GM23338 (cell line): ENCODE measurements at regions not wholly inside any gene's neighbourhood (a gene's known extent, or its start where the extent isn't known, plus 50 kb on each side); places are given as distances from the start of the nearest gene placed in this dataset.
"Not testable (repeated sequence)": the region's sequence is repeated elsewhere in the genome, so short reads cannot be mapped to it uniquely, and the experiment has no call there.

ENCODE experiments used
- ATAC-seq: fragments of 200-7000 bp; cut with Tn5 transposase; 3 replicates; pipeline ENCODE4 v1.9.1; 2020
- DNase-seq: peaks from one replicate; pipeline ENCODE4 v3.0.0-alpha.2; 2015; ENCODE audit warnings: low spot score
- H2AFZ ChIP-seq: fragments of 200-600 bp; sonication (generic); 2 replicates; pipeline ENCODE4 v1.8.0; 2016; ENCODE audit warnings: antibody characterized with exemption, mild to moderate bottlenecking, moderate library complexity
- H3F3A ChIP-seq: fragments of 200-600 bp; sonication (generic); replicated peaks from 2 replicates; pipeline ENCODE4 v1.8.0; 2017; ENCODE audit warnings: antibody characterized with exemption, mixed run types, low read depth
- H3K27ac ChIP-seq: fragments of 200-600 bp; sonication (generic); 2 replicates; pipeline ENCODE4 v1.6.1; 2016; ENCODE audit warnings: low read depth
- H3K27me3 ChIP-seq: fragments of 200-600 bp; sonication (generic); 2 replicates; pipeline ENCODE4 v1.8.0; 2016; ENCODE audit warnings: mild to moderate bottlenecking, mixed run types, moderate library complexity; ENCODE audit not compliant: insufficient read depth
- H3K36me3 ChIP-seq: fragments of 200-600 bp; sonication (generic); 2 replicates; pipeline ENCODE4 v1.8.0; 2016; ENCODE audit warnings: mild to moderate bottlenecking; ENCODE audit not compliant: insufficient read depth
- H3K4me1 ChIP-seq: fragments of 200-600 bp; sonication (generic); 2 replicates; pipeline ENCODE4 v1.8.0; 2016; ENCODE audit warnings: mild to moderate bottlenecking, moderate library complexity; ENCODE audit not compliant: insufficient read depth
- H3K4me2 ChIP-seq: fragments of 200-600 bp; sonication (generic); 2 replicates; pipeline ENCODE4 v1.7.1; 2017; ENCODE audit warnings: mixed run types
- H3K4me3 ChIP-seq: fragments of 200-600 bp; sonication (generic); 2 replicates; pipeline ENCODE4 v1.6.1; 2016; ENCODE audit warnings: mixed run types
- H3K79me2 ChIP-seq: fragments of 200-600 bp; sonication (generic); replicated peaks from 2 replicates; pipeline ENCODE4 v1.8.0; 2017; ENCODE audit warnings: mild to moderate bottlenecking; ENCODE audit not compliant: insufficient read depth
- H3K9me2 ChIP-seq: fragments of 200-600 bp; sonication (generic); 2 replicates; pipeline ENCODE4 v1.8.0; 2017; ENCODE audit not compliant: insufficient read depth
- H4K20me1 ChIP-seq: fragments of 200-600 bp; sonication (generic); replicated peaks from 2 replicates; pipeline ENCODE4 v1.8.0; 2017; ENCODE audit warnings: mild to moderate bottlenecking; ENCODE audit not compliant: insufficient read depth
- H3K27ac Mint-ChIP-seq: 2 replicates; pipeline ENCODE4 v1.8.0; 2020; ENCODE audit warnings: inconsistent platforms, mild to moderate bottlenecking, moderate library complexity, mixed read lengths
- H3K27me3 Mint-ChIP-seq: 3 replicates; pipeline ENCODE4 v1.8.0; 2022; ENCODE audit warnings: low read depth, mild to moderate bottlenecking, moderate library complexity, mixed read lengths, inconsistent platforms; ENCODE audit not compliant: insufficient read depth, poor library complexity
- H3K36me3 Mint-ChIP-seq: 3 replicates; pipeline ENCODE4 v1.8.0; 2021; ENCODE audit warnings: low read depth, mild to moderate bottlenecking, inconsistent platforms, moderate library complexity, mixed read lengths
- H3K4me1 Mint-ChIP-seq: 3 replicates; pipeline ENCODE4 v1.8.0; 2020; ENCODE audit warnings: mild to moderate bottlenecking, inconsistent platforms, mixed read lengths
- H3K4me3 Mint-ChIP-seq: 3 replicates; pipeline ENCODE4 v1.8.0; 2021; ENCODE audit warnings: moderate library complexity, mild to moderate bottlenecking, inconsistent platforms, mixed read lengths
- H3K9me3 Mint-ChIP-seq: 3 replicates; pipeline ENCODE4 v1.8.0; 2020; ENCODE audit warnings: moderate library complexity, mild to moderate bottlenecking, inconsistent platforms, mixed read lengths
- CTCF ChIP-seq, 2 experiments: fragments of 200-600 bp in 1 of 2; sonication (generic) in 1 of 2; conservative IDR thresholded peaks; 2 replicates each; pipeline versions ENCODE4 v1.5.1 to v1.6.1; 2016 to 2017; ENCODE audit warnings: antibody characterized with exemption in 2 of 2, low read depth in 2 of 2, mild to moderate bottlenecking in 2 of 2, moderate library complexity in 1 of 2
- EZH2 ChIP-seq: fragments of 200-600 bp; sonication (generic); IDR thresholded peaks from one replicate; pipeline ENCODE4 v1.8.0; 2017; ENCODE audit warnings: antibody characterized with exemption, mild to moderate bottlenecking, low read depth; ENCODE audit not compliant: unreplicated experiment
- NANOG ChIP-seq: IDR thresholded peaks from 2 replicates; pipeline ENCODE4 v1.6.1; 2016; ENCODE audit warnings: antibody characterized with exemption, borderline replicate concordance
- POLR2AphosphoS5 ChIP-seq: IDR thresholded peaks from 2 replicates; pipeline ENCODE4 v1.6.1; 2016; ENCODE audit warnings: antibody characterized with exemption, low read depth
- ZNF114 ChIP-seq: fragments of 250-450 bp; sonication (Bioruptor Pico); IDR thresholded peaks from 2 replicates; pipeline ENCODE4 v1.5.0; 2020; ENCODE audit warnings: mild to moderate bottlenecking, moderate library complexity
- ZNF462 ChIP-seq: fragments of 250-450 bp; sonication (Bioruptor Pico); IDR thresholded peaks from 2 replicates; pipeline ENCODE4 v1.5.0; 2020; ENCODE audit warnings: mild to moderate bottlenecking, moderate library complexity

DNA sequence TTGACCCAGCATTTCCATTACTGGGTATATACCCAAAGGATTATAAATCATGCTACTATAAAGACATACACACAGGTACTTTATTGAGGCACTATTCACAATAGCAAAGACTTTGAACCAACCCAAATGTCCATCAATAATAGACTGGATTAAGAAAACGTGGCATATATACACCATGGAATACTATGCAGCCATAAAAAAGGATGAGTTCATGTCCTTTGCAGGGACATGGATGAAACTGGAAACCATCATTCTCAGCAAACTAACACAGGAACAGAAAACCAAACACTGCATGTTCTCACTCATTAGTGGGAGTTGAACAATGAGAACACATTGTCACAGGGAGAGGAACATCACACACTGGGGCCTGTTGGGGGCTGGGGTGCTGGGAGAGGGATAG lies 283.0 kb upstream of the ARSJ start:
- not testable (repeated sequence) for H3K27ac Mint-ChIP-seq, H3K4me1 ChIP-seq, H3K36me3 Mint-ChIP-seq, H3K27ac ChIP-seq, H3F3A ChIP-seq, H3K4me3 ChIP-seq, H2AFZ ChIP-seq, H3K4me2 ChIP-seq, H3K79me2 ChIP-seq, H3K27me3 ChIP-seq, H3K4me3 Mint-ChIP-seq, H3K27me3 Mint-ChIP-seq, ATAC-seq, H3K9me3 Mint-ChIP-seq, DNase-seq, H3K4me1 Mint-ChIP-seq, H3K9me2 ChIP-seq, H4K20me1 ChIP-seq, H3K36me3 ChIP-seq

DNA sequence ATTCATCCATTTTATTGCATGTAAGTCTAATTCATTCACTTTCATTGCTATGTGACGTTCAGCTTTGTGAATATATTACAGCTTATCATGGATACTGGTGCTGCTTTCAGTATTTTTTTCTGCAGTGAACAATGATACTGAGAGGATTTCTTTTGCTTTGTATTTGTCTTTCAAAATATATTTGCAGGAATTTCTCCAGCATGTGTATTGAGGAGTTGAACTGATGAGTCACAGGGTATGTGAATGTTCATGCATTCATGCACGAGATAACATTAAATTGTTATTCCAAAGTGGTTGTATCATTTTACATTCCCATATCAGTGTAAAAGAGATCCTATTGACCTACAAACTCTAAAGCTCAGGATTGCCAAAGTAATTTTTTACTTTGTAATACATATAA lies 283.8 kb upstream of the ARSJ start:
- no peaks in the 10 kb centered on the region for H3K4me1 ChIP-seq
- no peak overlapping the region for H3K4me2 ChIP-seq
- no peak overlapping the region for H2AFZ ChIP-seq
- H3K9me2 ChIP-seq: no peaks in the 10 kb centered on the region
- H3K36me3 ChIP-seq: no peaks in the 10 kb centered on the region
- H4K20me1 ChIP-seq: no peaks in the 10 kb centered on the region
- no peaks in the 10 kb centered on the region for H3K79me2 ChIP-seq
- H3K27me3 ChIP-seq: no peaks in the 10 kb centered on the region
- Mint-ChIP-seq H3K4me1 (no peaks in the 10 kb centered on the region), H3K36me3 (no peaks in the 10 kb centered on the region), H3K4me3 (no peak overlapping the region), H3K27ac (no peak overlapping the region), H3K9me3 (peaks cover 5% of the 10 kb centered on the region; the same call in 1 of the 3 replicates), H3K27me3 (no peaks in the 10 kb centered on the region)
- ATAC-seq: no peak
- DNase-seq: peak; percentile 6
- no peak overlapping the region for H3K4me3 ChIP-seq
- H3F3A ChIP-seq: no peaks in the 10 kb centered on the region
- no peak for TF ChIP-seq POLR2AphosphoS5
- no peak overlapping the region for H3K27ac ChIP-seq

GRCh38 chr4:114264452-114264851 lies 285.0 kb upstream of the ARSJ start:
- Histone ChIP-seq H3F3A (no peaks in the 10 kb centered on the region), H3K4me2 (no peak overlapping the region), H3K9me2 (no peaks in the 10 kb centered on the region), H2AFZ (no peak overlapping the region), H3K4me3 (no peak overlapping the region), H3K27me3 (no peaks in the 10 kb centered on the region), H3K4me1 (no peaks in the 10 kb centered on the region), H3K79me2 (no peaks in the 10 kb centered on the region), H4K20me1 (no peaks in the 10 kb centered on the region), H3K36me3 (no peaks in the 10 kb centered on the region), H3K27ac (no peak overlapping the region)
- H3K27me3 Mint-ChIP-seq: no peaks in the 10 kb centered on the region
- ATAC-seq: no peak
- H3K36me3 Mint-ChIP-seq: no peaks in the 10 kb centered on the region
- DNase-seq: no peak
- H3K27ac Mint-ChIP-seq: no peak overlapping the region
- H3K9me3 Mint-ChIP-seq: peaks cover 5% of the 10 kb centered on the region; the same call in 1 of the 3 replicates
- H3K4me1 Mint-ChIP-seq: no peaks in the 10 kb centered on the region
- H3K4me3 Mint-ChIP-seq: no peak overlapping the region
- no peak for TF ChIP-seq CTCF (conservative IDR thresholded peaks at IDR 0.05; ENCODE audit: low read depth in 2 of 2)
- TF ChIP-seq ZNF462 (CRISPR knock-in tag): no peak
- no peak for TF ChIP-seq ZNF114 (CRISPR knock-in tag)
- TF ChIP-seq NANOG: no peak
- TF ChIP-seq EZH2: no peak
